HUES48 (cell line): ENCODE measurements at regions not wholly inside any gene's neighbourhood (a gene's known extent, or its start where the extent isn't known, plus 50 kb on each side); places are given as distances from the start of the nearest gene placed in this dataset.

Experiments used
- H3K27ac ChIP-seq: one replicate; pipeline ENCODE4 v1.7.0; 2013; ENCODE audit warnings: low read depth, low read length, inconsistent platforms
- H3K27me3 ChIP-seq: 2 replicates; pipeline ENCODE4 v1.6.1; 2013; ENCODE audit warnings: mild to moderate bottlenecking, low read length; ENCODE audit not compliant: control insufficient read depth, insufficient read depth
- H3K36me3 ChIP-seq: 2 replicates; pipeline ENCODE4 v1.6.1; 2013; ENCODE audit warnings: low read length; ENCODE audit not compliant: control insufficient read depth, insufficient read depth
- H3K4me1 ChIP-seq: 2 replicates; pipeline ENCODE4 v1.6.1; 2013; ENCODE audit warnings: mild to moderate bottlenecking, low read length; ENCODE audit not compliant: control insufficient read depth, insufficient read depth
- H3K4me3 ChIP-seq: 2 replicates; pipeline ENCODE4 v1.5.1; 2013; ENCODE audit warnings: mild to moderate bottlenecking, low read depth, low read length
- H3K9ac ChIP-seq: 2 replicates; pipeline ENCODE4 v1.6.1; 2013; ENCODE audit warnings: mild to moderate bottlenecking, low read depth, low read length, moderate library complexity
- H3K9me3 ChIP-seq: 2 replicates; pipeline ENCODE4 v1.6.1; 2013; ENCODE audit warnings: low read length; ENCODE audit not compliant: control insufficient read depth, insufficient read depth

DNA sequence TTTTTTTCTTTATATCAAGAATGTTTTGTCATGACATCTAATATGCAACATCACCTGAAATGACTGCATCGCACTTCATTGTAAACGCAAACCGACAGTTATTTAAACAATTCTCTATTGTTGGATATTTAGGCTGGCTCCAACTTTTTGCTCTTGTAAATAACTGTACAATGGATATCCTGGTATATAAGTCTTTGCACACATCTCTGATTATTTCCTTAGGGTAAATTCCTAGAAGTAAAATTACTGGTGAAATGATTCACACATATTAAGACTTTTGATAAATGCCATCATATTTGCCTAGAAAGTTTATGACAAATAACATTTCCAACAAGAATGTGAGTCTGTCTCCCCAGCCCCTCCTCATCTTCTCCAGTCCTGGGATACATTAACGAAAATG lies 154.7 kb downstream of the TFAP2C start:
- peaks cover 6% of the 10 kb centered on the region for H3K4me1 ChIP-seq
- no peaks in the 10 kb centered on the region for H3K27me3 ChIP-seq
- no peak overlapping the region for H3K4me3 ChIP-seq
- no peak overlapping the region for H3K9ac ChIP-seq
- H3K27ac ChIP-seq = no peak overlapping the region
- H3K36me3 ChIP-seq = no peaks in the 10 kb centered on the region
- no peaks in the 10 kb centered on the region for H3K9me3 ChIP-seq

DNA sequence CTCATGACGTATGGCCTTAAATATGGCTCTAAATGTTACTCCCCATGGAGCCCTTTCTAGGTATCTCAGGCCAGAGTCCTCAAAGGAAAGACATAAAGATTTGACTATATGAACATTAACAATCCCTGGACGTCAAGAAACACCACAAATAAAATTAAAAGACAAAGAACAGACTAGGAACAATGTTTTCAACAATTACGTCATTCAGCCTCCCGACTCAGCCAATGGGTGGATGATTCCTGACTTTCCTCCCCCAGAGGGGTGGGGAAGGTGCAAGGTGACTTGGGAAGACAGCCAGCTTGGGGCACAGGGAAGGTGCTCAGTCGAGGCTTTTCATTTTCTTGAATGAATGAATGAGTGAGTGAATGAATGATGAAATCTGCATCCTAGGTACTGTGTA lies 157.4 kb downstream of the TFAP2C start:
- Histone ChIP-seq H3K36me3 (no peaks in the 10 kb centered on the region), H3K4me3 (no peak overlapping the region), H3K4me1 (no peaks in the 10 kb centered on the region), H3K9ac (no peak overlapping the region), H3K27me3 (no peaks in the 10 kb centered on the region), H3K9me3 (no peaks in the 10 kb centered on the region), H3K27ac (no peak overlapping the region)

GRCh38 chr20:56788041-56788670 lies 159.1 kb downstream of the TFAP2C start:
- Histone ChIP-seq H3K9me3 (no peaks in the 10 kb centered on the region), H3K36me3 (no peaks in the 10 kb centered on the region), H3K27ac (no peak overlapping the region), H3K27me3 (no peaks in the 10 kb centered on the region), H3K4me1 (no peaks in the 10 kb centered on the region), H3K4me3 (no peak overlapping the region), H3K9ac (no peak overlapping the region)

DNA sequence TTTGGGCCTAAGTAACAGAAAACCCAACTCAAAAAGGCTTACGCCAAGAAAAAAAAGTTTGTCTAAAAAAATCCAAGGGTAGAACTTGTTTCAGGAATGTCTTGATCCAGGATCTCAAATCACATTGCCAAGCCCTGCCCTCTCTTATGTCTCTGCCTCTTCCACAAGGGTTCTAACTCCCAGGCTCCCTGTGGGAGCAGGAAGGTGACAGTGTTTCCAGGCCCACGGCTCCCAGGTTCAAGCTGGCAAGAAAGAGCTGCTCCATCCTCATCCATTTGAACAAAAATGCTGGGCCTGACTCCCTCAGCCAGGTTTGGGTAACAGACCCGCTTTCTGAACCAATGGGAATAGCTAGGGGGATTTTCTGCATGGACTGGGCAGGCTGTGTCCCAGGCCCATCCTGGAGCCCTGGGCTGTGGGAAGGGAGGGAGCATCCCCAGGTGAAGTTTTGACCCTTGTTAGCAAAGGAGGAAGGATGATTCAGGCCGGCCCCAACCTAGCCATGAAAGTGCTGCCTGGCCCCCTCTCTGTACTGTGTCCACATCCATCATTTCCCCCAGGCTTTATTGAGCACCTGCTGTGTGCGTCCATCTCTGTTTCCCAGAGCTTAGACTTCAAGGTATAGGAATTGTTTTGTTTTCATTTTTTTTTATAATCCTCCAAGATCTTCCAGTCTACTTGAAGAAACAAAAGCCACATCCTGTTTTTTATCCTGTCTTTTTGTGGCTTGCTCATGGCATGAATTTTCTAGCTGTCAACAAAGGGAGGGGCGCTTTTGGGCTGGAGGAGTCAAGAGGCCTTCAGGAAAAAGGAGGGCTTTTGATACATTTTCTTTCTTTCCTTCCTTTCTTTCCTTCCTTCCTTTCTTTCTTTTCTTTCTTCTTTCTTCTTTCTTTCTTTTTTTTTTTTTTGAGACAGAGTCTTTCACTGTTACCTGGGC lies 159.8 kb downstream of the TFAP2C start:
- H3K27me3 ChIP-seq = no peaks in the 10 kb centered on the region
- no peaks in the 10 kb centered on the region for H3K4me1 ChIP-seq
- H3K9me3 ChIP-seq = no peaks in the 10 kb centered on the region
- no peaks in the 10 kb centered on the region for H3K36me3 ChIP-seq
- H3K27ac ChIP-seq = peak overlapping the region; percentile 0
- H3K9ac ChIP-seq = no peak overlapping the region
- H3K4me3 ChIP-seq = no peak overlapping the region

DNA sequence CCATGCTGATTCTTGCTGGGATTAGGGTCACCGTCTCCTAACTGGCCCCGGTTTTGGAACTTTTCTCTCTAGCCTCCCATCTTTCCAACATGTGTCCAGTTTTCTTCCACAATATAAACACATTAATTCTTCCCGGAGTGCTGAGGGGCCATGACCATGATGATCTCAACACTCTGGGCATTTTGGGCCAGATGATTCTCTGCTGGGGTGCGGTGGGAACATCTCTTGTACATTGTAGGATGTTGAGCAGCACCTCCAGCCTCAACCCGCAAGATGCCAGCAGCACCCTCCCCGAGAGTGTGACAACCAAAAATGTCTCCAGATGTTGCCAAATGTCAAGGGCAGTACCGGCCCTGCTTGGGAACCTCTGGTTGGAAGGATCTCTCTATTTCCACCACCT lies 164.8 kb downstream of the TFAP2C start:
- Histone ChIP-seq H3K4me3 (no peak overlapping the region), H3K9me3 (peaks cover 5% of the 10 kb centered on the region; the same call in 1 of the 2 replicates), H3K9ac (no peak overlapping the region), H3K36me3 (no peaks in the 10 kb centered on the region), H3K4me1 (no peaks in the 10 kb centered on the region), H3K27me3 (no peaks in the 10 kb centered on the region), H3K27ac (no peak overlapping the region)

- Histone ChIP-seq H3K9ac (no peak overlapping the region), H3K27me3 (no peaks in the 10 kb centered on the region), H3K9me3 (peaks cover 5% of the 10 kb centered on the region; the same call in 1 of the 2 replicates), H3K36me3 (no peaks in the 10 kb centered on the region), H3K4me1 (no peaks in the 10 kb centered on the region), H3K4me3 (no peak overlapping the region), H3K27ac (no peak overlapping the region)
Measured at GRCh38 chr20:56795492-56795891, 166.4 kb downstream of the TFAP2C start.

- H3K36me3 ChIP-seq = no peaks in the 10 kb centered on the region
- no peak overlapping the region for H3K27ac ChIP-seq
- no peaks in the 10 kb centered on the region for H3K27me3 ChIP-seq
- H3K9ac ChIP-seq = no peak overlapping the region
- H3K9me3 ChIP-seq = peaks cover 5% of the 10 kb centered on the region; the same call in 1 of the 2 replicates
- no peak overlapping the region for H3K4me3 ChIP-seq
- no peaks in the 10 kb centered on the region for H3K4me1 ChIP-seq
Measured at GRCh38 chr20:56796345-56796744, 167.2 kb downstream of the TFAP2C start.

- H3K27me3 ChIP-seq = no peaks in the 10 kb centered on the region
- H3K9me3 ChIP-seq = peaks cover 5% of the 10 kb centered on the region; the same call in 1 of the 2 replicates
- no peaks in the 10 kb centered on the region for H3K36me3 ChIP-seq
- H3K27ac ChIP-seq = no peak overlapping the region
- no peak overlapping the region for H3K9ac ChIP-seq
- no peaks in the 10 kb centered on the region for H3K4me1 ChIP-seq
- no peak overlapping the region for H3K4me3 ChIP-seq
Measured at GRCh38 chr20:56797023-56797422, 167.9 kb downstream of the TFAP2C start.

GRCh38 chr20:56798634-56799033 lies 169.5 kb downstream of the TFAP2C start:
- H3K9ac ChIP-seq = no peak overlapping the region
- H3K27ac ChIP-seq = no peak overlapping the region
- H3K36me3 ChIP-seq = no peaks in the 10 kb centered on the region

DNA sequence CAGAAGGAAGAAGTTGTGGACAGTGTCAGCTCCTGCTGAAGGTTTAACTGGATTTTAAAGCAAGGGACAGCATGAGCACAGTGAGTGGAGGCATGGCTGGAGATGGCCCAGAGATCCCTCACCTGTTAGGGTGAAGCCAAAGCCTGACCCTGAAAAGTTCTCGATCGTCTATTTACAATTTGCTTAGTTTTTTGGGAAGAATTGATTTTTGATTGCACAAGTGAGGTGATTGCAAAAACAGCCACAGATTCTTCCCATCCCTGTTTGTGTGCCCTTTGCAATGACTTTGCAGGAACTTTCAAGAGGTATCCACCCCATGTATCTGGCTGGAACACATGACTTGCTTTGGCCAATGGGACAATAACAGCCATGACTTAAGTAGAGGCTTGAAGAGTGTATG lies 170.1 kb downstream of the TFAP2C start:
- Histone ChIP-seq H3K4me3 (no peak overlapping the region), H3K4me1 (peaks cover 1% of the 10 kb centered on the region; the same call in 1 of the 2 replicates), H3K27me3 (no peaks in the 10 kb centered on the region), H3K9me3 (peaks cover 5% of the 10 kb centered on the region; the same call in 1 of the 2 replicates), H3K27ac (no peak overlapping the region), H3K36me3 (no peaks in the 10 kb centered on the region), H3K9ac (no peak overlapping the region)

More at GRCh38 chr20:56798634-56799033, 169.5 kb downstream of the TFAP2C start:
- Histone ChIP-seq H3K9me3 (peaks cover 5% of the 10 kb centered on the region; the same call in 1 of the 2 replicates), H3K4me3 (no peak overlapping the region), H3K4me1 (no peaks in the 10 kb centered on the region), H3K27me3 (no peaks in the 10 kb centered on the region)

DNA sequence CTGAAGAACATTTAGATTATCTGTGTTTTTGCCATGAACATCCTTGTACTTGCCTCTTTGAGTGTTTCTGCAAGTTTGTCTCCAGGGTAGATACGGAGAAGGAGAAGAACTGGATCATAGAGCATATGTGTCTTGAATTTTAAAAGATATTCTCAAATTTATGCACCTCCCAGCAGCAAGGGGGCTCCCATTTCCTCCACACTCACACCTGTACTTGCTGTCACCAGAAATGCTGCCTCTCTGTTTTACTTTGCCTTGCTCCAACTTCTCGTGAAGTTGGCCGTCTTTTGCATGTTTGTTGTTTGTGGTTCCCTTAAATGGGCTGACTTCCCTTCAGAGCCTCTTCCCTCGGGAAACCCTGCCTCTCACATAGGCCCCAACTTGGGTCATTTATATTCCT lies 171.0 kb downstream of the TFAP2C start:
- Histone ChIP-seq H3K27ac (no peak overlapping the region), H3K9me3 (peaks cover 5% of the 10 kb centered on the region; the same call in 1 of the 2 replicates), H3K4me1 (peaks cover 10% of the 10 kb centered on the region), H3K9ac (no peak overlapping the region), H3K36me3 (no peaks in the 10 kb centered on the region), H3K27me3 (no peaks in the 10 kb centered on the region), H3K4me3 (no peak overlapping the region)
